Thyroid gland (tissue), 4 donors: ENCODE measurements at regions not wholly inside any gene's neighbourhood (a gene's known extent, or its start where the extent isn't known, plus 50 kb on each side); places are given as distances from the start of the nearest gene placed in this dataset.

Source experiments
- DNase-seq, 2 donors: peaks; one replicate each; pipeline ENCODE4 v3.0.0-alpha.2; 2019
- H3K27ac ChIP-seq, 3 donors: fragments of 200-600 bp; sonication (generic); 1 replicate in 2 of 3; 2 replicates in 1 of 3; pipeline ENCODE4 v1.5.1; 2016 to 2019; ENCODE audit warnings: mild to moderate bottlenecking in 1 of 3, moderate library complexity in 1 of 3
- H3K27me3 ChIP-seq: fragments of 200-600 bp; sonication (generic); one replicate; pipeline ENCODE4 v1.5.1; 2019
- H3K36me3 ChIP-seq, 2 donors: fragments of 200-600 bp; sonication (generic); one replicate each; pipeline ENCODE4 v1.5.1; 2016 to 2019
- H3K4me1 ChIP-seq, 2 donors: fragments of 200-600 bp; sonication (generic); one replicate each; pipeline ENCODE4 v1.5.1; 2017 to 2019
- H3K4me3 ChIP-seq, 3 donors: fragments of 200-600 bp; sonication (generic); replicated peaks in 1 of 3; 1 replicate in 2 of 3; 2 replicates in 1 of 3; pipeline ENCODE4 v1.5.1; 2016; ENCODE audit warnings: mild to moderate bottlenecking in 1 of 3
- H3K9me3 ChIP-seq: fragments of 200-600 bp; sonication (generic); one replicate; pipeline ENCODE4 v1.5.1; 2017
- POLR2A ChIP-seq, 2 donors: fragments of 450-650 bp; IDR thresholded peaks; one replicate each; pipeline ENCODE4 v1.6.1; 2017; ENCODE audit warnings: antibody characterized with exemption in 2 of 2, mild to moderate bottlenecking in 2 of 2, moderate library complexity in 1 of 2
- WGBS, 2 donors: methylation state at CpG; one replicate each; pipeline ENCODE4 v1.1.5; 2017; 5-methylcytosine and 5-hydroxymethylcytosine counted together
- intact Hi-C: fragments of 100-400 bp; cut with DNase I; formaldehyde crosslinking; loops from one replicate; pipeline ENCODE4 v1.15.1; 2023
- TF ChIP-seq, protein P1 (sequence below), 6 experiments: fragments of 200-600 bp in 3 of 6; fragments of 450-650 bp in 3 of 6; sonication (generic) in 3 of 6; IDR thresholded peaks; one replicate each; pipeline ENCODE4 v1.5.1; 2016 to 2019; ENCODE audit warnings: antibody characterized with exemption in 6 of 6, mild to moderate bottlenecking in 2 of 6, inconsistent platforms in 1 of 6, moderate library complexity in 1 of 6

GRCh38 chr17:13413001-13413400 is 188.7 kb downstream of the HS3ST3A1 start:
- Histone ChIP-seq H3K36me3 (no peaks in the 10 kb centered on the region), H3K4me3 (no peak overlapping the region), H3K4me1 (peaks cover 25 to 26% of the 10 kb centered on the region in 2 donors), H3K27ac (no peak overlapping the region), H3K9me3 (no peaks in the 10 kb centered on the region), H3K27me3 (no peaks in the 10 kb centered on the region)
- DNase-seq, result no peak
- WGBS, 2 donors, result 80 to 86% methylated on average over 7 of the region's 7 CpGs
- intact Hi-C loops, result no loop called here
- TF ChIP-seq POLR2A (IDR thresholded peaks at IDR 0.05), result no peak
- TF ChIP-seq, protein P1, sequence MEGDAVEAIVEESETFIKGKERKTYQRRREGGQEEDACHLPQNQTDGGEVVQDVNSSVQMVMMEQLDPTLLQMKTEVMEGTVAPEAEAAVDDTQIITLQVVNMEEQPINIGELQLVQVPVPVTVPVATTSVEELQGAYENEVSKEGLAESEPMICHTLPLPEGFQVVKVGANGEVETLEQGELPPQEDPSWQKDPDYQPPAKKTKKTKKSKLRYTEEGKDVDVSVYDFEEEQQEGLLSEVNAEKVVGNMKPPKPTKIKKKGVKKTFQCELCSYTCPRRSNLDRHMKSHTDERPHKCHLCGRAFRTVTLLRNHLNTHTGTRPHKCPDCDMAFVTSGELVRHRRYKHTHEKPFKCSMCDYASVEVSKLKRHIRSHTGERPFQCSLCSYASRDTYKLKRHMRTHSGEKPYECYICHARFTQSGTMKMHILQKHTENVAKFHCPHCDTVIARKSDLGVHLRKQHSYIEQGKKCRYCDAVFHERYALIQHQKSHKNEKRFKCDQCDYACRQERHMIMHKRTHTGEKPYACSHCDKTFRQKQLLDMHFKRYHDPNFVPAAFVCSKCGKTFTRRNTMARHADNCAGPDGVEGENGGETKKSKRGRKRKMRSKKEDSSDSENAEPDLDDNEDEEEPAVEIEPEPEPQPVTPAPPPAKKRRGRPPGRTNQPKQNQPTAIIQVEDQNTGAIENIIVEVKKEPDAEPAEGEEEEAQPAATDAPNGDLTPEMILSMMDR (IDR thresholded peaks at IDR 0.05), result no peak

DNA sequence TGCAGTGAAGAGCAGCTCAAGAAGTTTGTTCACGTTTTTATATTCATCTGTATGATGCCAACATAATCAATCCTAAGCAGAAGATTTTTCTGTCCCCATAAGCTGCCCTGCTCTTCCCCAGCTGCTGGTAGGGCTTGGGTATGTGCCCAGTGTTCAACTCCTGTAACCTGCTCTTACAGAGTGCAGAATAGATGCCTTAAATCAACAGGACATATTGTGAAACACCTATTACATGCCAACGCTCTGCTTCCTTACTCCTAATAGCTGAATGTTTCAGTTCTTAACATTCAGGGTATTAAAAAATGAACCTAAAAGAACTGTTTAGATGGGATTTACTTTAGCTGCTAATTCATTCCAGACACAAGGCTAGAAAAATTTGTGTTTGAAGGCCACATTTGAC is 190.9 kb downstream of the HS3ST3A1 start:
- peak; percentile 79 to 84 for DNase-seq
- Histone ChIP-seq H3K9me3 (no peaks in the 10 kb centered on the region), H3K4me3 (no peak overlapping the region), H3K27ac (peak overlapping the region in 2 of 3 donors; percentile 32 to 66), H3K4me1 (peaks cover 20 to 25% of the 10 kb centered on the region in 2 donors), H3K36me3 (no peaks in the 10 kb centered on the region), H3K27me3 (no peaks in the 10 kb centered on the region)
- TF ChIP-seq, protein P1 (IDR thresholded peaks at IDR 0.05), result no peak
- no peak for TF ChIP-seq POLR2A (IDR thresholded peaks at IDR 0.05)
- WGBS, 2 donors, result 18 to 19% methylated on average over 2 of the region's 2 CpGs
- intact Hi-C loops, result no loop called here

DNA sequence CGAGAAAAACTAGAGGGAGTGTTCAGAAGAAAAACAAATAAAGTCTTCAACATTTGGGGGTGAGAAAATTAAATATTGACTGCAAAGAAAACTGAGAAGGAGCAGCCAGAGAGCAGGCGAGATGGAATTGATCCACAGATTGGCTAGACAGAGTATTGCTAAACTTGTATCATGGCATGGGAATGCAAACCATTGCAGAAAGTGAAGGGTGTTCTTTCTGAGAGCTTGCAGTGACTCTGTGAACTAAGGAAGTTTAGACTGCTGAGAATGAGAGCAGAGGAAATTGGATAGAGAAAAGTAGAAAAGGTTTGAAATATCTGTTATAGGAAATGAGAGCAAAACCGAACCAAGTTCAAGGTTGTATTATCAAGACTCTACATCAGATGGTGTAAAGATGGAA is 191.5 kb downstream of the HS3ST3A1 start:
- Histone ChIP-seq H3K27ac (peak overlapping the region in 1 of 3 donors; percentile 9), H3K4me1 (peaks cover 16 to 24% of the 10 kb centered on the region in 2 donors), H3K36me3 (no peaks in the 10 kb centered on the region), H3K4me3 (no peak overlapping the region), H3K27me3 (no peaks in the 10 kb centered on the region), H3K9me3 (no peaks in the 10 kb centered on the region)
- no peak for DNase-seq
- TF ChIP-seq, protein P1 (IDR thresholded peaks at IDR 0.05), result no peak
- TF ChIP-seq POLR2A (IDR thresholded peaks at IDR 0.05), result no peak
- 83 to 85% methylated on average over 3 of the region's 3 CpGs for WGBS, 2 donors
- intact Hi-C loops, result no loop called here

DNA sequence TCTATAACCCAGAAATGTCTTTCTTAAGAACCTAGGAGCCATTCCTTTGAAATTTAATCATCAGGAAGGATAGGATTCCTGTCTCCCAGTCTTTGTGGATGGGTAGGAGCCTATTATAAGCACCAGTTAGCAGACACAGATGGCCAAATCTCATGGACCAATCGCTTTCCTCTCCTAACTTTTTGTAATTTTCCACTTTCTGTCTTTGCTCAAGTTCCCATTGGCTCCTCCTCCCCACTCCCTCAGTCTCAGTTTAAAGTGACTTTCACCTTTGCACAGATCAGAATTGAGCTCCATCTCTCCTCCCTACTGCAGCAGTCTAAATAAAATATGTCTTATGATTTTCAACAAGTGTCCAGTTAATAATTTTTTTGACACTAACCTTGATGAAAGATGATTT is 192.3 kb downstream of the HS3ST3A1 start:
- TF ChIP-seq, protein P1 (IDR thresholded peaks at IDR 0.05), result no peak
- TF ChIP-seq POLR2A (IDR thresholded peaks at IDR 0.05), result no peak
- H3K9me3 ChIP-seq, result no peaks in the 10 kb centered on the region
- 88 to 97% methylated on average over 1 of the region's 1 CpG for WGBS, 2 donors
- intact Hi-C loops, result no loop called here
- H3K4me3 ChIP-seq, result no peak overlapping the region
- H3K4me1 ChIP-seq, result peaks cover 16 to 24% of the 10 kb centered on the region in 2 donors
- no peaks in the 10 kb centered on the region for H3K27me3 ChIP-seq
- H3K36me3 ChIP-seq, result no peaks in the 10 kb centered on the region
- H3K27ac ChIP-seq, result no peak overlapping the region
- DNase-seq, result no peak

DNA sequence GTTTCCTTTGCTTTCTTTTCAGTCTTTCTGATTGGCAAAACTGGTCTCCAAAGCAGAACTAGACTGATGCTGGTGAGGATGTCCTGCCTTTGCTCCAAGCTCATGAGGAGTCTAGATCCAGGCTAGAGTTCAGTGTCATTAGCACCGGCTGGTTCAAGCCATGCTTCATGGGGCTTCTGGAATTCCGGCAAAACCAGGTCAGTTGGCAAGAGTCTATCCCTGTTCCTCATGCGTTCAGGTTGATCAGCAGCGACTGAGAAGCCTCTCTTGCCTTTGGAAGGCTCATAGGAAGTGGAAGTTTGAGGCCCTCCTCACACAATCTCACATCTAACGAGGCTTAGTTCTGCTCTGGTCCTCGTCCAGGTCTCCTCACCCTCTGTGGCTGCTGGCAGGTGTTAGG is 194.3 kb downstream of the HS3ST3A1 start:
- Histone ChIP-seq H3K27ac (peak overlapping the region in 2 of 3 donors; percentile 11 to 49), H3K4me1 (peaks cover 16 to 24% of the 10 kb centered on the region in 2 donors), H3K4me3 (no peak overlapping the region), H3K27me3 (no peaks in the 10 kb centered on the region), H3K36me3 (no peaks in the 10 kb centered on the region), H3K9me3 (no peaks in the 10 kb centered on the region)
- 32 to 38% methylated on average over 6 of the region's 6 CpGs for WGBS, 2 donors
- intact Hi-C loops, result no loop called here
- peak; percentile 63 to 72 for DNase-seq
- TF ChIP-seq POLR2A (IDR thresholded peaks at IDR 0.05), result no peak
- TF ChIP-seq, protein P1 (IDR thresholded peaks at IDR 0.05), result no peak
